Transverse colon (tissue), 4 donors: ENCODE measurements at regions not wholly inside any gene's neighbourhood (a gene's known extent, or its start where the extent isn't known, plus 50 kb on each side); places are given as distances from the start of the nearest gene placed in this dataset.

ENCODE experiments used
- DNase-seq: peaks from one replicate; pipeline ENCODE4 v3.0.0-alpha.2; 2019
- H3K27ac ChIP-seq, 4 donors: fragments of 200-600 bp; sonication (generic); 2 replicates each; pipeline ENCODE4 v1.5.1; 2016 to 2018; ENCODE audit warnings: inconsistent platforms in 4 of 4
- H3K27me3 ChIP-seq: fragments of 200-600 bp; sonication (generic); 2 replicates; pipeline ENCODE4 v1.5.1; 2017; ENCODE audit warnings: inconsistent platforms
- H3K36me3 ChIP-seq, 4 donors: fragments of 200-600 bp; sonication (generic); 2 replicates each; pipeline ENCODE4 v1.5.1; 2017 to 2019; ENCODE audit warnings: inconsistent platforms in 4 of 4
- H3K4me1 ChIP-seq, 4 donors: fragments of 200-600 bp; sonication (generic); 2 replicates each; pipeline ENCODE4 v1.5.1; 2017 to 2020; ENCODE audit warnings: inconsistent platforms in 4 of 4
- H3K4me3 ChIP-seq, 4 donors: fragments of 200-600 bp; sonication (generic); 1 replicate in 1 of 4; 2 replicates in 3 of 4; pipeline versions ENCODE4 v1.5.1 to v1.6.1; 2017 to 2019; ENCODE audit warnings: inconsistent platforms in 4 of 4
- H3K9me3 ChIP-seq, 2 donors: fragments of 200-600 bp; sonication (generic); 2 replicates each; pipeline ENCODE4 v1.5.1; 2017 to 2019; ENCODE audit warnings: inconsistent platforms in 2 of 2
- EP300 ChIP-seq: sonication (generic); formaldehyde crosslinking; IDR thresholded peaks from one replicate; pipeline ENCODE4 v1.6.1; 2017; ENCODE audit warnings: antibody characterized with exemption, low read depth
- POLR2A ChIP-seq: fragments of 450-650 bp; IDR thresholded peaks from one replicate; pipeline ENCODE4 v1.6.1; 2016; ENCODE audit warnings: antibody characterized with exemption, mild to moderate bottlenecking, moderate library complexity
- POLR2AphosphoS5 ChIP-seq, 3 donors: sonication (generic); formaldehyde crosslinking; IDR thresholded peaks; one replicate each; pipeline ENCODE4 v1.6.1; 2016; ENCODE audit warnings: antibody characterized with exemption in 3 of 3
- WGBS, 2 donors: methylation state at CpG; one replicate each; pipeline ENCODE4 v1.1.5; 2018; ENCODE audit warnings: low coverage in 1 of 2; 5-methylcytosine and 5-hydroxymethylcytosine counted together
- in situ Hi-C, 4 donors: fragments of 200-750 bp; cut with MboI; loops; one replicate each; pipeline versions ENCODE4 v1.15.0 to v1.15.1; 2017; ENCODE audit warnings: low sequenced_read_pairs in 3 of 4, low pct_ligation_motif_present in 1 of 4, low pct_unique_long_range_greater_than_20kb in 1 of 4
- intact Hi-C: fragments of 100-400 bp; cut with DNase I; formaldehyde crosslinking; loops from one replicate; pipeline ENCODE4 v1.15.1; 2023; ENCODE audit warnings: low total_unique reads
- TF ChIP-seq, protein P1 (sequence below), 5 experiments: fragments of 200-600 bp in 3 of 5; fragments of 450-650 bp in 2 of 5; sonication (generic) in 3 of 5; IDR thresholded peaks; 1 replicate in 2 of 5; 2 replicates in 3 of 5; pipeline ENCODE4 v1.5.1; 2016 to 2017; ENCODE audit warnings: antibody characterized with exemption in 5 of 5, inconsistent platforms in 3 of 5, mild to moderate bottlenecking in 2 of 5, moderate library complexity in 1 of 5

DNA sequence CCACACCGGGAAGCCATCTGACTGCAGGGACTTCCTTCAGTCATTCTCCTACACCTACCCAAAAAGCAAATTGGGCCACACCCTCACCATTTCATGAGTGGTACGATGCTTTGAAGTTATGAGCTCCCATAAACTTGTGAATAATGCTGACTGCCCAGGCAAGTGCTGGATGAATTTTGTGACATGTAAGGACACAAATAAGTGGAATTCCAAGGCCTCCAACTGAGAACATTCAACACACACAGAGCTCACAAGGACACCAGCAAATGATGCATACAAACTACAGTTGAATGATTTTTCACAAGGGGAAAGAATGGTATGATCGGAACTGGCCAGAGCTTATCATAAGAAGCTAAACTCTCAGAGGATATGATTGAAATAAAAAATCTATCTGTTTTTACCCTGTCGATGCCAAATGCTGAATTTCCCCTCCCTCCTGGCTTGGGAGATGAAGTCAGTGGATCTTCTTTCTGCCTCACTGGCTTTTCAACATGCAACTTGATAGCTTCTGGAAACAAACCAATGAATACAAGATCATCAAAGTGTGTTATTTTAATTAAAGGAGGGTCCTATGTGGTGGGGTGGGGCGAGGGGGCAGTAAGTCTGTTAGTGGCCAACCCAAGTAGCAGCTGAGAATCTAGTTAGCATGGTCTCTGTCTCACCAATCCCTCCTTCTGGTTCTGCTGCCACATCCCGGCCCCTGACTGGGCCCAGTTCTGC, 123.8 kb downstream of the WT1 start:
- Histone ChIP-seq H3K4me3 (no peak overlapping the region), H3K27me3 (peaks cover 16% of the 10 kb centered on the region), H3K4me1 (no peaks in the 10 kb centered on the region), H3K36me3 (no peaks in the 10 kb centered on the region), H3K27ac (no peak overlapping the region), H3K9me3 (no peaks in the 10 kb centered on the region)
- TF ChIP-seq, protein P1, sequence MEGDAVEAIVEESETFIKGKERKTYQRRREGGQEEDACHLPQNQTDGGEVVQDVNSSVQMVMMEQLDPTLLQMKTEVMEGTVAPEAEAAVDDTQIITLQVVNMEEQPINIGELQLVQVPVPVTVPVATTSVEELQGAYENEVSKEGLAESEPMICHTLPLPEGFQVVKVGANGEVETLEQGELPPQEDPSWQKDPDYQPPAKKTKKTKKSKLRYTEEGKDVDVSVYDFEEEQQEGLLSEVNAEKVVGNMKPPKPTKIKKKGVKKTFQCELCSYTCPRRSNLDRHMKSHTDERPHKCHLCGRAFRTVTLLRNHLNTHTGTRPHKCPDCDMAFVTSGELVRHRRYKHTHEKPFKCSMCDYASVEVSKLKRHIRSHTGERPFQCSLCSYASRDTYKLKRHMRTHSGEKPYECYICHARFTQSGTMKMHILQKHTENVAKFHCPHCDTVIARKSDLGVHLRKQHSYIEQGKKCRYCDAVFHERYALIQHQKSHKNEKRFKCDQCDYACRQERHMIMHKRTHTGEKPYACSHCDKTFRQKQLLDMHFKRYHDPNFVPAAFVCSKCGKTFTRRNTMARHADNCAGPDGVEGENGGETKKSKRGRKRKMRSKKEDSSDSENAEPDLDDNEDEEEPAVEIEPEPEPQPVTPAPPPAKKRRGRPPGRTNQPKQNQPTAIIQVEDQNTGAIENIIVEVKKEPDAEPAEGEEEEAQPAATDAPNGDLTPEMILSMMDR (IDR thresholded peaks at IDR 0.05): no peak
- TF ChIP-seq EP300 (no peak), POLR2AphosphoS5 (IDR thresholded peaks at IDR 0.05) (no peak), POLR2A (no peak)
- WGBS, 2 donors: 67 to 96% methylated on average over 3 to 6 of the region's 6 CpGs
- intact Hi-C loops: loop anchor here (10.0 kb wide), 1 partner anchor 483 kb away; the partner anchor contains the start of gene CCDC73
- in situ Hi-C loops: loop anchor here in 2 of 4 donors (25.0 kb wide), 2 partner anchors 301 to 476 kb away; partner anchors contain the start of gene CCDC73 (in 1 of the 2)
- no peak for DNase-seq

DNA sequence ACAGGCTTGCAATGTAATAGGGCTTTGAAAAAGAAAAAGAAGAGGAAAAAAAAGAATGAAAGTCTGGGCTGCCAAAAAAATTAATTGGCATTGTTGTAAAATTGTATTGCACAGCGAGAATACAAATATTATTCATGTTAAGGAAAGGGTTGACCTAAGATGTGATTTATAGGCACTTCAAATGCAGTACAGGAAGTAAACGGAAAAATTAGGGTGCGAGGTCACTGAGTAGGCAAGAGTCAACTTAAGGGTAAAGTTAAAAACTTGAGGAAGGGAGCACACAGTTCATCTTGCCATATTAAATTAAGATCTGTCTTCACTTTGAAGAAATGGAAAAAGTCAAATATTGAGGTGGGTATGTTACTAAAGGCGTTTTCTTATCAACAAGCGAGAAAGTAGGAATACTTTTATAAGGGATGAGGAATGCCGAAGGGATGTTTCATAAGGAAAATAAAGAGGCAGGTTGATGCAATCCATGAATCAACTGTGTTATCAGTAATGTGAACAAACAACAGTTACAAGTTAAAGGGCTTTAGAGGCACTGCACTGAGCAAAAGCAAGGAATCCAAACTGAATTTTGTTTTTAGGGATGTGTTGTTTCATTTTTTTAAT, 123.0 kb downstream of the WT1 start:
- Histone ChIP-seq H3K36me3 (no peaks in the 10 kb centered on the region), H3K27me3 (peaks cover 16% of the 10 kb centered on the region), H3K4me3 (no peak overlapping the region), H3K9me3 (no peaks in the 10 kb centered on the region), H3K27ac (no peak overlapping the region), H3K4me1 (no peaks in the 10 kb centered on the region)
- WGBS, 2 donors: 42 to 50% methylated on average over 6 of the region's 6 CpGs
- intact Hi-C loops: loop anchor here (10.0 kb wide), 1 partner anchor 482 kb away; the partner anchor contains the start of gene CCDC73
- in situ Hi-C loops: loop anchor here in 2 of 4 donors (25.0 kb wide), 2 partner anchors 300 to 475 kb away; partner anchors contain the start of gene CCDC73 (in 1 of the 2)
- TF ChIP-seq POLR2A: no peak
- TF ChIP-seq POLR2AphosphoS5 (IDR thresholded peaks at IDR 0.05): no peak
- TF ChIP-seq, protein P1 (IDR thresholded peaks at IDR 0.05): no peak
- TF ChIP-seq EP300: no peak
- no peak for DNase-seq

DNA sequence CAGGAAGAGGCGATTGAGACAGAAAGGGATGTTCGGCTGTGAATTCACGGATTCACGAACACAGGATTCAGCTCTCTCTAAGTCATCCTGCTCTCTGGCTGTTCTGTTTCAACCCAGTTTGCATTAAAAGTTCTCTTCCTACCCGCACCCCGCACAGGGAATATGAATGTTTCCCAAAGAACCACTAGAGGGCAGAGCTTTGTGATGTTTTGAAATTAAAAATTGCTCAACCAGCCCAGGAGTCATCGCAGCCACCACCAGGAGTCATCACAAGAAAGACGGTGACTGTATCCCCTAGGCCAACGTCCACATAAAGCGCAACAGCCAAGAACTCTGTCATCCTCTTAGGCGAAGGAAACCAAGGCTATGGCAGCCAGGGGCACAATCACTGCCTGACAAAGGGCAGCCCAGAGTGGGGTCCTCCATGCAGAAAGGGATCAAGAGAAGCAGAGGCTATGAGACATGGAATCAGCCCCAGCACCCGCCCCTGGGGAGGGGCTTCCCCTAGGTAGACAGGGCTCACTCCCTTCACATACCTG, 122.4 kb downstream of the WT1 start:
- WGBS, 2 donors: 46 to 48% methylated on average over 10 to 12 of the region's 12 CpGs
- no peak overlapping the region for H3K27ac ChIP-seq
- H3K4me1 ChIP-seq: no peaks in the 10 kb centered on the region
- H3K9me3 ChIP-seq: no peaks in the 10 kb centered on the region
- H3K27me3 ChIP-seq: peaks cover 16% of the 10 kb centered on the region
- intact Hi-C loops: loop anchor here (10.0 kb wide), 1 partner anchor 482 kb away; the partner anchor contains the start of gene CCDC73
- H3K4me3 ChIP-seq: no peak overlapping the region
- DNase-seq: peak; percentile 7
- no peak for TF ChIP-seq EP300
- TF ChIP-seq, protein P1 (IDR thresholded peaks at IDR 0.05): peak; percentile 31 to 53 (median 34)
- no peaks in the 10 kb centered on the region for H3K36me3 ChIP-seq
- in situ Hi-C loops: loop anchor here in 2 of 4 donors (25.0 kb wide), 2 partner anchors 299 to 474 kb away; partner anchors contain the start of gene CCDC73 (in 1 of the 2)

DNA sequence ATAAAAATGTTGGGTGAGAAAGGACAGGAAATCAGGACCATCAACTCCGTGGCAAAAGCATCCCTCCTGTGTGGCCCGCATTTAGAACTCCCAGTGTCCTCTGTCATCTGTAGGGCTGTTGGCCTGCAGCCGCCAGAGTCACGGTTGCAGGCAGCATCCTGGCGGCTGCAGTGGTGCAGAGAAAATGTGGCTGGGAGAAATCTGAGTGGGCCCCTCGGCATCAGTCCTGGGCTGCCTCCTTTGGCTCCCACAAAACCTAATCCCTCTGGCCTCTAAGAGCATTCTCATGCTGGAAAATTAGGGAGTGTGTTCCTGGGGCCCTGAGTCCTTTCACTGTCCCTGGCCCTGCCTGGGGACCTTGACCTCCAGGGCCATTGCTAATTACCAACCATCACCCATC, 121.9 kb downstream of the WT1 start:
- WGBS, 2 donors: 72 to 81% methylated on average over 5 to 6 of the region's 6 CpGs
- no peaks in the 10 kb centered on the region for H3K36me3 ChIP-seq
- H3K4me1 ChIP-seq: no peaks in the 10 kb centered on the region
- H3K27me3 ChIP-seq: peaks cover 16% of the 10 kb centered on the region
- no peak overlapping the region for H3K27ac ChIP-seq
- DNase-seq: no peak
- H3K4me3 ChIP-seq: no peak overlapping the region
- in situ Hi-C loops: loop anchor here in 2 of 4 donors (25.0 kb wide), 2 partner anchors 299 to 474 kb away; partner anchors contain the start of gene CCDC73 (in 1 of the 2)
- intact Hi-C loops: loop anchor here (10.0 kb wide), 1 partner anchor 481 kb away; the partner anchor contains the start of gene CCDC73
- TF ChIP-seq, protein P1 (IDR thresholded peaks at IDR 0.05): no peak
- TF ChIP-seq POLR2A (no peak), POLR2AphosphoS5 (IDR thresholded peaks at IDR 0.05) (no peak), EP300 (no peak)
- H3K9me3 ChIP-seq: no peaks in the 10 kb centered on the region
